WERI-Rb-1 (cell line): ENCODE measurements at regions not wholly inside any gene's neighbourhood (a gene's known extent, or its start where the extent isn't known, plus 50 kb on each side); places are given as distances from the start of the nearest gene placed in this dataset.

Experiments used
- DNase-seq: peaks from one replicate; pipeline ENCODE4 v3.0.0-alpha.2; 2020
- H3K27ac ChIP-seq: fragments of 250-450 bp; sonication (Bioruptor Pico); 2 replicates; pipeline ENCODE4 v1.5.1; 2020; ENCODE audit warnings: mild to moderate bottlenecking, moderate library complexity
- H3K27me3 ChIP-seq: fragments of 250-450 bp; sonication (Bioruptor Pico); 2 replicates; pipeline ENCODE4 v1.5.1; 2021; ENCODE audit warnings: mild to moderate bottlenecking, low read depth, moderate library complexity; ENCODE audit not compliant: insufficient read depth, severe bottlenecking
- H3K36me3 ChIP-seq: fragments of 250-450 bp; sonication (Bioruptor Pico); 2 replicates; pipeline ENCODE4 v1.5.1; 2020; ENCODE audit warnings: mild to moderate bottlenecking, moderate library complexity
- H3K4me3 ChIP-seq: 2 replicates; pipeline ENCODE4 v1.5.1; 2011; ENCODE audit warnings: low read depth, mild to moderate bottlenecking, control low read depth, low read length
- H3K9me3 ChIP-seq: fragments of 250-450 bp; sonication (Bioruptor Pico); 2 replicates; pipeline ENCODE4 v1.5.1; 2021; ENCODE audit warnings: mild to moderate bottlenecking, moderate library complexity; ENCODE audit not compliant: severe bottlenecking
- CTCF ChIP-seq: IDR thresholded peaks from 2 replicates; pipeline ENCODE4 v1.5.1; 2011; ENCODE audit warnings: low read depth, mild to moderate bottlenecking, control low read depth, inconsistent platforms, low read length

GRCh38 chr5:167837127-167837526 lies 454.3 kb upstream of the WWC1 start:
- no peak overlapping the region for H3K27ac ChIP-seq
- TF ChIP-seq CTCF = no peak
- DNase-seq = no peak
- H3K36me3 ChIP-seq = no peaks in the 10 kb centered on the region
- no peaks in the 10 kb centered on the region for H3K9me3 ChIP-seq
- no peaks in the 10 kb centered on the region for H3K27me3 ChIP-seq
- H3K4me3 ChIP-seq = no peak overlapping the region

- no peak for TF ChIP-seq CTCF
- DNase-seq = no peak
- Histone ChIP-seq H3K27me3 (no peaks in the 10 kb centered on the region), H3K4me3 (no peak overlapping the region), H3K9me3 (no peaks in the 10 kb centered on the region), H3K36me3 (no peaks in the 10 kb centered on the region), H3K27ac (no peak overlapping the region)
Measured at GRCh38 chr5:167839065-167839464, 452.4 kb upstream of the WWC1 start.

- Histone ChIP-seq H3K27ac (no peak overlapping the region), H3K4me3 (no peak overlapping the region), H3K27me3 (no peaks in the 10 kb centered on the region), H3K36me3 (no peaks in the 10 kb centered on the region), H3K9me3 (no peaks in the 10 kb centered on the region)
- DNase-seq = no peak
- no peak for TF ChIP-seq CTCF
Measured at GRCh38 chr5:167840527-167841130, 450.8 kb upstream of the WWC1 start.

- TF ChIP-seq CTCF = no peak
Measured at GRCh38 chr5:167843881-167844572, 447.4 kb upstream of the WWC1 start.

GRCh38 chr5:167845952-167846351 lies 445.5 kb upstream of the WWC1 start:
- no peak overlapping the region for H3K27ac ChIP-seq

More at GRCh38 chr5:167843881-167844572, 447.4 kb upstream of the WWC1 start:
- no peak overlapping the region for H3K27ac ChIP-seq
- no peak overlapping the region for H3K4me3 ChIP-seq
- H3K27me3 ChIP-seq = no peaks in the 10 kb centered on the region
- no peaks in the 10 kb centered on the region for H3K9me3 ChIP-seq
- no peaks in the 10 kb centered on the region for H3K36me3 ChIP-seq
- no peak for DNase-seq

More at GRCh38 chr5:167845952-167846351, 445.5 kb upstream of the WWC1 start:
- DNase-seq = no peak
- Histone ChIP-seq H3K4me3 (no peak overlapping the region), H3K36me3 (no peaks in the 10 kb centered on the region), H3K9me3 (no peaks in the 10 kb centered on the region), H3K27me3 (no peaks in the 10 kb centered on the region)
- TF ChIP-seq CTCF = no peak
